DND-41 (cell line): ENCODE measurements at regions not wholly inside any gene's neighbourhood (a gene's known extent, or its start where the extent isn't known, plus 50 kb on each side); places are given as distances from the start of the nearest gene placed in this dataset.
"Not testable (repeated sequence)": the region's sequence is repeated elsewhere in the genome, so short reads cannot be mapped to it uniquely, and the experiment has no call there.

Source experiments
- ATAC-seq: fragments of 200-7000 bp; cut with Tn5 transposase; 3 replicates; pipeline ENCODE4 v1.9.1; 2021; ENCODE audit warnings: low read depth; ENCODE audit not compliant: insufficient read depth
- DNase-seq: peaks from one replicate; pipeline ENCODE4 v3.0.0-alpha.2; 2020
- H2AFZ ChIP-seq: 2 replicates; pipeline ENCODE4 v1.6.0; 2012; ENCODE audit warnings: low read depth, low read length
- H3K27ac ChIP-seq: 2 replicates; pipeline ENCODE4 v1.5.1; 2012; ENCODE audit warnings: low read length, inconsistent platforms
- H3K27me3 ChIP-seq: fragments of 200-600 bp; sonication (generic); 2 replicates; pipeline ENCODE4 v1.6.0; 2012; ENCODE audit warnings: low read length, mild to moderate bottlenecking, inconsistent platforms; ENCODE audit not compliant: insufficient read depth, poor library complexity
- H3K36me3 ChIP-seq: 2 replicates; pipeline ENCODE4 v1.5.1; 2012; ENCODE audit warnings: low read length, inconsistent platforms; ENCODE audit not compliant: insufficient read depth
- H3K4me1 ChIP-seq: 2 replicates; pipeline ENCODE4 v1.5.1; 2012; ENCODE audit warnings: mild to moderate bottlenecking, low read length; ENCODE audit not compliant: insufficient read depth
- H3K4me2 ChIP-seq: 2 replicates; pipeline ENCODE4 v1.6.0; 2012; ENCODE audit warnings: mild to moderate bottlenecking, moderate library complexity, low read length, inconsistent platforms; ENCODE audit not compliant: insufficient read depth
- H3K4me3 ChIP-seq, 2 experiments: fragments of 200-600 bp in 1 of 2; shearing (Covaris generic) in 1 of 2; 2 replicates each; pipeline ENCODE4 v1.5.1; 2012 to 2016; ENCODE audit warnings: inconsistent platforms in 2 of 2, low read length in 2 of 2, mild to moderate bottlenecking in 2 of 2, low read depth in 1 of 2, moderate library complexity in 1 of 2
- H3K79me2 ChIP-seq: 2 replicates; pipeline ENCODE4 v1.6.0; 2012; ENCODE audit warnings: low read length, inconsistent platforms; ENCODE audit not compliant: insufficient read depth
- H3K9ac ChIP-seq: 2 replicates; pipeline ENCODE4 v1.6.0; 2012; ENCODE audit warnings: low read depth, mild to moderate bottlenecking, inconsistent platforms, low read length, moderate library complexity
- H3K9me3 ChIP-seq: 2 replicates; pipeline ENCODE4 v1.5.1; 2012; ENCODE audit warnings: low read length, moderate library complexity, mild to moderate bottlenecking, inconsistent platforms; ENCODE audit not compliant: insufficient read depth, severe bottlenecking
- H4K20me1 ChIP-seq: 2 replicates; pipeline ENCODE4 v1.6.0; 2012; ENCODE audit warnings: low read length; ENCODE audit not compliant: insufficient read depth
- CTCF ChIP-seq: IDR thresholded peaks from 2 replicates; pipeline ENCODE4 v1.5.1; 2012; ENCODE audit warnings: borderline replicate concordance, low read length, moderate library complexity, mild to moderate bottlenecking; ENCODE audit not compliant: poor library complexity, severe bottlenecking; ENCODE audit errors: extremely low read depth
- EZH2 ChIP-seq: IDR thresholded peaks from 3 replicates; pipeline ENCODE4 v1.6.1; 2012; ENCODE audit warnings: borderline replicate concordance, low read depth, mild to moderate bottlenecking, moderate library complexity, low read length, inconsistent platforms; ENCODE audit not compliant: severe bottlenecking

GRCh38 chr22:25497716-25498115 is 66.8 kb upstream of the GRK3 start:
- no peak overlapping the region for H3K27ac ChIP-seq
- H3K36me3 ChIP-seq = no peaks in the 10 kb centered on the region
- no peak overlapping the region for H2AFZ ChIP-seq
- no peaks in the 10 kb centered on the region for H3K27me3 ChIP-seq
- ATAC-seq (no peak), DNase-seq (no peak)
- H3K4me3 ChIP-seq = no peak overlapping the region
- TF ChIP-seq EZH2 = no peak
- no peak for TF ChIP-seq CTCF
- no peak overlapping the region for H3K4me2 ChIP-seq
- H3K9ac ChIP-seq = no peak overlapping the region
- H4K20me1 ChIP-seq = no peaks in the 10 kb centered on the region
- H3K79me2 ChIP-seq = no peaks in the 10 kb centered on the region
- H3K9me3 ChIP-seq = no peaks in the 10 kb centered on the region
- H3K4me1 ChIP-seq = no peaks in the 10 kb centered on the region

- not testable (repeated sequence) for H3K27me3 ChIP-seq, H3K4me2 ChIP-seq, H3K9ac ChIP-seq, H3K79me2 ChIP-seq, H3K36me3 ChIP-seq, ATAC-seq, DNase-seq, H4K20me1 ChIP-seq, H3K4me3 ChIP-seq, H3K9me3 ChIP-seq, H3K4me1 ChIP-seq, H3K27ac ChIP-seq, H2AFZ ChIP-seq
Measured at GRCh38 chr22:25500671-25501070, 63.8 kb upstream of the GRK3 start.

DNA sequence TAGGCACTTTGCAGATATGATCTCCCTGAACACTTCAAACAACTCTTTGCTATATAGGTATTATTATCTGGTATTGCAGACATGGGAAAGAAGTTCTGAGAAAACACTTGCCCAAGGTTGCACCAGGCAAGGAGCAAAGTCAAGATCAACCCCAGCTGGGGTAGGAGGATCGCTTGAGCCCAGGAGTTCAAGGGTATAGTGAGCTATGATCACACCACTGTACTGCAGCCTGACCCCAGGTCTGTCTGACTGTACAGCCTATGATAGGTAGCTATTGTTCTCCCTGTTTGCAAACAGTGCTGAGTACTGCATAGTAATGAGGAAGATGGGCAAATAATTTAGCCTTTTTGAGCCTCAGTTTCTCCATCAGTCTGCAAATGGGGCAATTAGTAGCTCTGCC is 60.5 kb upstream of the GRK3 start:
- H3K27ac ChIP-seq, H3K9me3 ChIP-seq, DNase-seq, H2AFZ ChIP-seq, ATAC-seq, H4K20me1 ChIP-seq, H3K36me3 ChIP-seq, H3K4me3 ChIP-seq, H3K4me2 ChIP-seq, H3K79me2 ChIP-seq, H3K27me3 ChIP-seq, H3K4me1 ChIP-seq, H3K9ac ChIP-seq: not testable (repeated sequence)

DNA sequence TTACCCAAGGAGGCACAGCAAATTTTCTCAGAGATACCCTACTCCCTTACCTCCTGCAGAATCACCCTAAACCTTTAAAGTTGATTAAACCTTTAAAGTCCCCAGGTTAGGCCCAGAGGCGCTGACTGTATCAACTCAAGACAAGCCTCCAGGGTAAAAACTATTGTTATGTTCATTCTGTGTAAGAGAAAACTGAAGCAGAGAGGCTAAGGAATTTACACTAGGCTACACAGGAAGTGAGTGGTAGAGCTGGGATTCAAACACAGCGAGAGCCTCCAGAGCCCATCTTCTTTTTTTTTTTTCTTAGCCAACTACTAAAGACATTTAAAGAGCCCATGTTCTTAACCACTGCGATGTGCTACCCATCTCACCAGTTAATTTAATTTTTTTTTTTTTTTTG is 56.3 kb upstream of the GRK3 start:
- no peak for DNase-seq
- Histone ChIP-seq H3K9ac (no peak overlapping the region), H3K27me3 (no peaks in the 10 kb centered on the region), H3K4me3 (no peak overlapping the region), H3K36me3 (no peaks in the 10 kb centered on the region), H3K27ac (no peak overlapping the region), H3K79me2 (no peaks in the 10 kb centered on the region), H2AFZ (no peak overlapping the region), H3K4me2 (no peak overlapping the region), H4K20me1 (no peaks in the 10 kb centered on the region), H3K4me1 (no peaks in the 10 kb centered on the region), H3K9me3 (no peaks in the 10 kb centered on the region)
- ATAC-seq = no peak
- TF ChIP-seq EZH2 = no peak
- TF ChIP-seq CTCF = no peak

DNA sequence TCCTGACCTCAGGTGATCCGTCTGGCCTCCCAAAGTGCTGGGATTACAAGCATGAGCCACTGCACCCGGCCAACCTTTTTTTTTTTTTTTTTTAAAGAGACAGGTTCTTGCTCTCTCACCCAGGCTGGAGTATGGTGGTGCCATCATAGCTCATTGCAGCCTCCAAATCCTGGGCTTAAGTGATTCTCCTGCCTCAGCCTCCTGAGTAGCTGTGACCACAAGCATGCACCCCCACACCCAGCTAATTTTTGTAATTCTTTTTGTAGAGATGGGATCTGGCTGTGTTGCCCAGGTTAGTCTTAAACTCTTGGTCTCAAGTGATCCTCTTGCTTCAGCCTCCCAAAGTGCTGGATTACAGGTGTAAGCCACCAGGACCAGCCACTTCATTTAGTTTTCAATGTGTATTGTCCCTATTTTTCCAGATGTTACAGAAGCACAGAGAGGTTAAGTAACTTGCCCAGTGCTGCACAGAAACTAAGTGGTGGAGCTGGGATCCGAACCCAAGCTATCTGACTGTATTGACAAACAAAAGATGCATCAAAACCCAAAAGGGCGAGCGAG is 55.6 kb upstream of the GRK3 start:
- Histone ChIP-seq H2AFZ (no peak overlapping the region), H3K4me1 (no peaks in the 10 kb centered on the region), H3K27me3 (no peaks in the 10 kb centered on the region), H4K20me1 (no peaks in the 10 kb centered on the region), H3K27ac (no peak overlapping the region), H3K36me3 (no peaks in the 10 kb centered on the region), H3K9me3 (no peaks in the 10 kb centered on the region), H3K4me2 (no peak overlapping the region), H3K4me3 (no peak overlapping the region), H3K9ac (no peak overlapping the region), H3K79me2 (no peaks in the 10 kb centered on the region)
- no peak for DNase-seq
- TF ChIP-seq CTCF = no peak
- no peak for TF ChIP-seq EZH2
- ATAC-seq = no peak
